Activated CD8-positive, alpha-beta T cell treated with anti-CD3 and anti-CD28 coated beads, Interleukin-2, amount 10 ng/mL, durations not matched to agents 7 days and 5 days (primary cell): ENCODE measurements at regions not wholly inside any gene's neighbourhood (a gene's known extent, or its start where the extent isn't known, plus 50 kb on each side); places are given as distances from the start of the nearest gene placed in this dataset.

ENCODE experiments used
- ATAC-seq: fragments of 150-1000 bp; cut with Tn5 transposase; one replicate; pipeline ENCODE4 v1.10.0; 2021; ENCODE audit warnings: moderate library complexity
- CTCF ChIA-PET: fragments of 350-600 bp; sonication (Branson Sonifier 250); formaldehyde crosslinking; loops from one replicate; lab custom pipeline; 2021; ENCODE audit warnings: antibody characterized with exemption; lab: Charles Lee
- POLR2A ChIA-PET: fragments of 350-600 bp; sonication (Branson Sonifier 250); formaldehyde crosslinking; loops from one replicate; lab custom pipeline; 2021; ENCODE audit warnings: antibody characterized with exemption; lab: Charles Lee
- DNase-seq: peaks from one replicate; pipeline ENCODE4 v3.0.0-alpha.2; 2020
- H3K27ac Mint-ChIP-seq: one replicate; pipeline ENCODE4 v1.8.0; 2021; ENCODE audit warnings: mild to moderate bottlenecking, mixed read lengths
- H3K27me3 Mint-ChIP-seq: one replicate; pipeline ENCODE4 v1.8.0; 2021; ENCODE audit warnings: low read depth, mixed read lengths
- H3K36me3 Mint-ChIP-seq: one replicate; pipeline ENCODE4 v1.8.0; 2021; ENCODE audit warnings: low read depth, mixed read lengths
- H3K4me1 Mint-ChIP-seq: one replicate; pipeline ENCODE4 v1.8.0; 2021; ENCODE audit warnings: low read depth, mixed read lengths
- H3K4me3 Mint-ChIP-seq: one replicate; pipeline ENCODE4 v1.8.0; 2021; ENCODE audit warnings: mild to moderate bottlenecking, mixed read lengths
- H3K9me3 Mint-ChIP-seq: one replicate; pipeline ENCODE4 v1.8.0; 2022; ENCODE audit warnings: mixed read lengths; ENCODE audit not compliant: insufficient read depth

DNA sequence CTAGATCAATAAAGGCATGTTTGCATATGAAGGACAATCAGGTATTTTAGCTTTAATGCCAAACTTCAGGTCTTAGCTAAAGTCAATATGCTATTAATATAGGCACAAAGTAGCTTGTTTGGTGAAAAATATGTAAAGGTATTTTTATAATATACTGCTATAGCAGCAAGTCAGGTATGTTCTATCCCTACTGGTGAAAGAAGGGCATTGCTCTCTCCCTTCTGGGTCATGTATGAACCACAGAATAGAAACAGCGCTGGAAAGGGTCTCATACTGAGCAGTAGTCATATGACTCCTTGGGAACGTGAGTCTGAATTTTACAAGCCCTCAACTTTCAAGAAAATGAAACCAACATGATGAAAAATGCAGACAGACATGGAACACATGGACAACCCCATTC lies 314.6 kb downstream of the GRIN2B start:
- Mint-ChIP-seq H3K4me1 (no peaks in the 10 kb centered on the region), H3K4me3 (no peak overlapping the region), H3K27ac (no peak overlapping the region), H3K36me3 (no peaks in the 10 kb centered on the region), H3K9me3 (no peaks in the 10 kb centered on the region), H3K27me3 (peaks cover 6% of the 10 kb centered on the region)
- DNase-seq (no peak), ATAC-seq (no peak)
- ChIA-PET POLR2A (no interaction called here), CTCF (interaction anchor here (1.3 kb wide), 1 partner anchor 304 kb away, joined by 4 read pairs; no protein-coding TSS in a partner anchor)

DNA sequence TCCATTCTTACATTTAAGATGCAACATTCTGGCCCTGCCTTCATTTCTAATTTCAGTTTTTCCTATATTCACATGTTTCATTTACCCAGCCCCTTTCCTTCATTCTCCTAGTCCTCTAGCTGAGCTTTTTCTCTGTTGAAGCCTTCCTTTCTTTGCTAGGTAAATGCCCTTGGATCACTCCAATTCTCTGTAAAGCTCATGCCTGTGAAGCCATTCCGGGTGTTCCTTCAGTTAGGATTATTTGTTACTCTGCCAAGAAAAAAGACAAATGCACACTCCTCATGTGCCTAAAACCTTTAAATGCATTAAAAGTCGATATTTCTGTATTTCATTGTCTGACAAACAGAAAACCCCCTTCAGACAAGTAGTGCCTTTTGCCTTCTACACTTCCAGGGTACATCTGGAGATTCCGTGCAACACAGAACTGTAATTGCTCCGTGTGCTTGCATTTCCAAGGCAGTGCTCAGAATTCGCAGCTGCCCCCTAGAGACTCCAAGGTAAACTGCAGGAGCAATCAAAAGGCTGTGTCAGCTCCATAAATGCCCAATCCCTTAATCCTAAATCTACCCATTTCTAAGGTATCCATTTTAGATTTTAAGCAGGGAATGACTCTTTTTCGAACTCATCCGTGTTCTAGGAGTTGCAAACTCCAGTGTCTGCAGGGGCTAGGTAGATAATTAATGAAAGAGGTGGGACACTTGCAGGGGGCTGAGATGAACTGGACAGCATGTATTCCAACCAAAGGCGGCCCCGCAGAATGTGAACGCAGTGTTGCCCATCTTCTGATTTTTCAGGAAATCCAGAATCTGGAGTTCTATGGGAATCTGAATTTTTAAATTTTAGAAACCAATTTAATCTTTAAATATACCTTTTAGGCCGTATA lies 320.2 kb downstream of the GRIN2B start:
- ChIA-PET CTCF (interaction anchor here (1.1 to 1.3 kb wide), 3 partner anchors 8 to 126 kb away, joined by 3 to 4 read pairs (median 3); no protein-coding TSS in a partner anchor), POLR2A (no interaction called here)
- no peak overlapping the region for H3K27ac Mint-ChIP-seq

DNA sequence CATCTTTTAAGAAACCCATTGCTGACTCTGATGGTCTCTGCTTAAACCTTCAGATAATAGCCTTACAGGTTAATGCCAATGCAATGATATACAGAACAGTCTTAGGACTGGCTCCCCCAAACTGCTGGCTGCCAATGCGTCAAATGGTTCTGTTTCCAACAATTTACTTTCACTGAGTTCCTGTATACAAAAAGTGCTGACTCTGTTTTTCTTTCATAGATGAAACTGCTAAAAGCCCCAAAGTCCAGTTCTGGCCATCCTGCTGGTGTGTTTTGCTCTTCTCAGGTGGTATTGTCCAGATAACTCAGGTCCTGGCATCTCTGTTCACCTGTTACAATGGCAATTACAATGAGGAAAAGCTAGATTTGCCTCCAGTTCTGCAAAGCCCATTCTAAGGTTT lies 326.9 kb downstream of the GRIN2B start:
- CTCF ChIA-PET, result no interaction called here
- POLR2A ChIA-PET, result no interaction called here
- no peaks in the 10 kb centered on the region for H3K36me3 Mint-ChIP-seq
- ATAC-seq, result no peak
- no peak overlapping the region for H3K4me3 Mint-ChIP-seq
- H3K4me1 Mint-ChIP-seq, result no peaks in the 10 kb centered on the region
- H3K27ac Mint-ChIP-seq, result no peak overlapping the region
- DNase-seq, result no peak
- no peaks in the 10 kb centered on the region for H3K9me3 Mint-ChIP-seq
- H3K27me3 Mint-ChIP-seq, result peaks cover 5% of the 10 kb centered on the region

More for the DNA sequence above, 320.2 kb downstream of the GRIN2B start:
- no peak for ATAC-seq
- Mint-ChIP-seq H3K4me1 (no peaks in the 10 kb centered on the region), H3K36me3 (no peaks in the 10 kb centered on the region), H3K4me3 (no peak overlapping the region), H3K9me3 (no peaks in the 10 kb centered on the region), H3K27me3 (peaks cover 5% of the 10 kb centered on the region)
- DNase-seq, result peak; percentile 32

DNA sequence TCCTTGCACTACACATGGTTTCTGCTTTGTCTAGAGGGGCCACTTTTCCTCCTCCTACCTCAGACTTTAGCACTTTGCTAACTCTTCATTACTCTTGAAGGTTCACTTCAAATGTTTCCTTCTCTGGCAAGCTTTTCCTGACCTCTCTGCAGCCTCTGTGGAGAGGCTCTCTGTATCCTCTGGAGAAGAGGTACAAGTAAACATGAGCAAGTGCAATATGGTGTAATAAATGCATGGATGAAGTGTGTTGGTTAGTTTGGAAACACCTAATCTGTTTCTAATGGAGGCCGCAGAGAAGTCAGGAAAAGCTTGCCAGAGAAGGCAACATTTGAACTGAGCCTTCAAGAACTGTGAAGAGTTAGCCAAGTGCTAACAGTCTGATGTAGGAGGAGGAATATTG lies 329.3 kb downstream of the GRIN2B start:
- Mint-ChIP-seq H3K9me3 (no peaks in the 10 kb centered on the region), H3K4me1 (no peaks in the 10 kb centered on the region), H3K4me3 (no peak overlapping the region), H3K27ac (no peak overlapping the region), H3K36me3 (no peaks in the 10 kb centered on the region), H3K27me3 (no peaks in the 10 kb centered on the region)
- POLR2A ChIA-PET, result no interaction called here
- CTCF ChIA-PET, result no interaction called here
- DNase-seq, result no peak
- no peak for ATAC-seq

GRCh38 chr12:13635709-13636108 lies 345.7 kb downstream of the GRIN2B start:
- ATAC-seq, result no peak
- no peaks in the 10 kb centered on the region for H3K9me3 Mint-ChIP-seq
- CTCF ChIA-PET, result no interaction called here
- no peaks in the 10 kb centered on the region for H3K27me3 Mint-ChIP-seq
- H3K27ac Mint-ChIP-seq, result no peak overlapping the region
- DNase-seq, result no peak
- H3K36me3 Mint-ChIP-seq, result no peaks in the 10 kb centered on the region
- no peaks in the 10 kb centered on the region for H3K4me1 Mint-ChIP-seq
- H3K4me3 Mint-ChIP-seq, result no peak overlapping the region
- POLR2A ChIA-PET, result no interaction called here

DNA sequence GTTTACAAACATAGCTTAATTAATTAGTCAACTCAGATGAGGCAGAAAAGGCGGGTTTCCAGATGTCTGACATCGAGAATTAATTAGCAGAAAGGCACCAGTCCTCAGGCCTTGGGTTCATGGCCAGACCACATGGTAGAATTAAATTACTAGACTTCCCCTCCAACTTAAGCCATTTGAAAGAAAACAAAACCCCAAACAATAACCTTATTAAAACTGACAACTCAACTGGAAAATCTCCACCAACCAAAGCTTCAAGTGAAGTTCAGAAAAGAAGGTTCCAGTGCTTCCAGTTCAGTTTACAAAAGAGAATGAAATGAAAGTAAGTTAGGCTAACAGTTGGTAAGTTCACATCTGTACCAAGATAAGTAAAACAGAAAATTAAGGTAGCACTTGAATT lies 349.5 kb downstream of the GRIN2B start:
- no peaks in the 10 kb centered on the region for H3K27me3 Mint-ChIP-seq
- DNase-seq (no peak), ATAC-seq (no peak)
- ChIA-PET POLR2A (no interaction called here), CTCF (no interaction called here)
- no peak overlapping the region for H3K27ac Mint-ChIP-seq
- H3K4me1 Mint-ChIP-seq, result no peaks in the 10 kb centered on the region
- H3K4me3 Mint-ChIP-seq, result no peak overlapping the region
- H3K36me3 Mint-ChIP-seq, result no peaks in the 10 kb centered on the region
- H3K9me3 Mint-ChIP-seq, result no peaks in the 10 kb centered on the region

DNA sequence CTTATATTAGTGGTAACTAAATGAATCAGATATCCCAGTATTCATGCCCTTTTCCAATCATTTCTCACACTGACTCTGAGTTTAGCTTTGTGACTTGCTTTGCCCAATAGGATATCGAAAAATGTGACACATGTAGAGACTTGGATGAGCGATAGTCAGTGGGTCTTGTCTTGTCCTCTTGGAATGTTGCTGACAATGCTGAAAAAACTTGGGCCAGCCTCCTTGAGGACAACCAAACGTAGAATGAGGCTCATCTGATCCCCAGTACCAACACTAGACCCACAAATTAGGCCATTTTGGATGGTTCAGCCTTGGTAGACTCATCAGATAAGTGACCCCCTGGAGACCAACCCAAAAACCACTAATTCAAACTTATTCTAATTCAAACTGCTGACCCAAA lies 351.0 kb downstream of the GRIN2B start:
- H3K4me1 Mint-ChIP-seq, result no peaks in the 10 kb centered on the region
- H3K36me3 Mint-ChIP-seq, result no peaks in the 10 kb centered on the region
- no peak for ATAC-seq
- no peak for DNase-seq
- H3K27me3 Mint-ChIP-seq, result no peaks in the 10 kb centered on the region
- no peak overlapping the region for H3K27ac Mint-ChIP-seq
- H3K9me3 Mint-ChIP-seq, result no peaks in the 10 kb centered on the region
- ChIA-PET CTCF (no interaction called here), POLR2A (no interaction called here)
- no peak overlapping the region for H3K4me3 Mint-ChIP-seq

DNA sequence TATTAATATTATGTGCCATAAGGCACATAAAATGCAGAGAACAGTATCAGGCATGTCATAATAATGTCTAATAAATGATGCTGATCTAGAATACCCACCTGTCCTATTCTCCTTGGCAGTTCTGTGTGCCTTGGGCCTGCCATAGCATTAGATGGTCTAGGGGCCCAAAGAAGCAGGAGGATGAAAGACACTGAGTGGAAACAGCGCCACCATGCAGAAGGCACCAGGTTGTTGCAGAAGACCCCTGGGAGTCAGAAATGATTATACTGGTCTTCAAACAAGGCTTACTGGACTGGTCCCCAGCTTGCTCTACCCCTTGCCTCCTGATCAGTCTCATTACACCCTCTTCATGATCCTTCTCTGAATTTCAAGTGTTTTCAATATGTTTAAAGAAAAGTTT lies 353.3 kb downstream of the GRIN2B start:
- no peaks in the 10 kb centered on the region for H3K4me1 Mint-ChIP-seq
- H3K27me3 Mint-ChIP-seq, result no peaks in the 10 kb centered on the region
- H3K36me3 Mint-ChIP-seq, result no peaks in the 10 kb centered on the region
- no peak overlapping the region for H3K4me3 Mint-ChIP-seq
- DNase-seq (no peak), ATAC-seq (no peak)
- H3K27ac Mint-ChIP-seq, result no peak overlapping the region
- CTCF ChIA-PET, result no interaction called here
- no peaks in the 10 kb centered on the region for H3K9me3 Mint-ChIP-seq
- POLR2A ChIA-PET, result no interaction called here

GRCh38 chr12:13627536-13627935 lies 353.9 kb downstream of the GRIN2B start:
- Mint-ChIP-seq H3K4me3 (no peak overlapping the region), H3K4me1 (no peaks in the 10 kb centered on the region), H3K9me3 (no peaks in the 10 kb centered on the region), H3K27me3 (no peaks in the 10 kb centered on the region), H3K27ac (no peak overlapping the region), H3K36me3 (no peaks in the 10 kb centered on the region)
- ATAC-seq (no peak), DNase-seq (no peak)
- ChIA-PET CTCF (no interaction called here), POLR2A (no interaction called here)

DNA sequence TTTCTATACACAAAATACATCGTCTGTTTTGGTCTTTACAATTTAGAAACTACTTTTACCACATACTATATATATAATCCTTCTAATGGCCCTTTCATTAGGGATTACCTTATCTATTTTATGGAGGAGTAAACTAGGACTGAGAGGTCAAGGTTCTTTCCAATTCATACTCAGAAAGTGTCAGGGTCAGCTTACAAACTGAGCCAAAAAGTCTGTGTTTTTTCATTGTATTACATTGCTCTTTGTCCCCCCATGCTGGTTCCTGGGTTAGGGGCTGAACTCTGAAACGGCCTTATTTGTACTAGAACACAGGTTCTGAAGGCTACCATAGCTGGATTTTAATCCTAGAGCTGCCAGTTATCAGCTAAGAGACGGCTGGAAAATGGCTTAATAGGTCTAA lies 368.1 kb downstream of the GRIN2B start:
- no peak for ATAC-seq
- no peaks in the 10 kb centered on the region for H3K36me3 Mint-ChIP-seq

DNA sequence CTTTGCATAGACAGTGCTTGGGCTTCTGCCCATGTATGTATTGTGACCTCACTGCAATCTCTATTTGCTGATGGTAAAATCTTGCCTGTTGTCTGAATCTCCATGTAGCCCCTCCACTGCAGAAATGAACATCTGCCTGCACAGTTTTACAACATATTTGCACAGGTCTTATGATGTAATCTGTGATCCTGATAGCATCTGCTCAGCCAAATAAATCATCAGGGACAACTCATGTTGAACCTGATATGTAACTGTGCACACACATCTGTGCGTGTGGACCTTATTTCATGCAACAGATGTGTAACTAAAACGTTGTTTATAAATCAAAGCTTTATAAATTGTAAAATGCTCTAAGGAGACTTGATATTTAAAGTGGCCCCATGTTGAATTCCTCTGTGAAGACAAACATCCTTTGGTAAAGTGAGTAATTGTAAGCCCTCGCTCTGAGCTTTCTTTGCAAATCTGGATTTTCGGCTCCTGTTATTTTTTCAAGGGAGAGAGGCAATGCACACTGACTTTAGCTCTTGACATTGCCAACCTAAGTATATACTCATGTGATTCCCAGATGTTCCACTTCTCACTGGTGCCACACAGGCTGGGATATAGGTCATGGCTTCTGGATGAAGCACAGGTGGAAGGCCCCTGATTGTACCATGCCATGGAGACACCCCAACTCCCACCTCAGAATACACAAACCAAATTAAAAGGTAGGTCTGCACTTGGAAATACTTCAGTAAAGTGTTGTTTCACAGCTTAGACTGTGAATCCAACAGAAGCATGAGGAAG lies 371.3 kb downstream of the GRIN2B start:
- no peaks in the 10 kb centered on the region for H3K27me3 Mint-ChIP-seq
- H3K4me1 Mint-ChIP-seq, result no peaks in the 10 kb centered on the region
- CTCF ChIA-PET, result no interaction called here
- H3K36me3 Mint-ChIP-seq, result no peaks in the 10 kb centered on the region
- POLR2A ChIA-PET, result no interaction called here
- H3K4me3 Mint-ChIP-seq, result no peak overlapping the region
- no peak overlapping the region for H3K27ac Mint-ChIP-seq
- ATAC-seq, result no peak
- H3K9me3 Mint-ChIP-seq, result no peaks in the 10 kb centered on the region
- no peak for DNase-seq

More for the DNA sequence above, 368.1 kb downstream of the GRIN2B start:
- POLR2A ChIA-PET, result no interaction called here
- H3K9me3 Mint-ChIP-seq, result no peaks in the 10 kb centered on the region
- no peaks in the 10 kb centered on the region for H3K27me3 Mint-ChIP-seq
- no peak for DNase-seq
- H3K4me1 Mint-ChIP-seq, result no peaks in the 10 kb centered on the region
- H3K27ac Mint-ChIP-seq, result no peak overlapping the region
- CTCF ChIA-PET, result interaction anchor here (1.0 kb wide), 1 partner anchor 251 kb away, joined by 6 read pairs; no protein-coding TSS in a partner anchor
- no peak overlapping the region for H3K4me3 Mint-ChIP-seq

GRCh38 chr12:13606290-13606689 lies 375.1 kb downstream of the GRIN2B start:
- Mint-ChIP-seq H3K27me3 (no peaks in the 10 kb centered on the region), H3K9me3 (no peaks in the 10 kb centered on the region), H3K4me3 (no peak overlapping the region), H3K4me1 (no peaks in the 10 kb centered on the region), H3K36me3 (no peaks in the 10 kb centered on the region), H3K27ac (no peak overlapping the region)
- no peak for DNase-seq
- ChIA-PET POLR2A (no interaction called here), CTCF (no interaction called here)
- ATAC-seq, result no peak
